ENCODE measurements at regions not wholly inside any gene's neighbourhood (a gene's known extent, or its start where the extent isn't known, plus 50 kb on each side); places are given as distances from the start of the nearest gene placed in this dataset.

GRCh38 chr16:75862098-75862386 lies 135.8 kb upstream of the CPHXL start:
- TF ChIP-seq CHD1 (IDR thresholded peaks at IDR 0.05; ENCODE audit: low read depth, low read length) (no peak), RAD21 (IDR thresholded peaks at IDR 0.05; ENCODE audit: low read length) (no peak), POLR2A (IDR thresholded peaks at IDR 0.05; ENCODE audit: low read depth, low read length) (no peak), ELK1 (IDR thresholded peaks at IDR 0.05; ENCODE audit: borderline replicate concordance, low read depth, low read length) (no peak), SMC3 (IDR thresholded peaks at IDR 0.05; ENCODE audit: low read depth, low read length) (no peak), BHLHE40 (IDR thresholded peaks at IDR 0.05; ENCODE audit: low read depth, low read length) (no peak), FOS (IDR thresholded peaks at IDR 0.05; ENCODE audit: low read depth, low read length) (no peak)
- TF ChIP-seq, protein P1, sequence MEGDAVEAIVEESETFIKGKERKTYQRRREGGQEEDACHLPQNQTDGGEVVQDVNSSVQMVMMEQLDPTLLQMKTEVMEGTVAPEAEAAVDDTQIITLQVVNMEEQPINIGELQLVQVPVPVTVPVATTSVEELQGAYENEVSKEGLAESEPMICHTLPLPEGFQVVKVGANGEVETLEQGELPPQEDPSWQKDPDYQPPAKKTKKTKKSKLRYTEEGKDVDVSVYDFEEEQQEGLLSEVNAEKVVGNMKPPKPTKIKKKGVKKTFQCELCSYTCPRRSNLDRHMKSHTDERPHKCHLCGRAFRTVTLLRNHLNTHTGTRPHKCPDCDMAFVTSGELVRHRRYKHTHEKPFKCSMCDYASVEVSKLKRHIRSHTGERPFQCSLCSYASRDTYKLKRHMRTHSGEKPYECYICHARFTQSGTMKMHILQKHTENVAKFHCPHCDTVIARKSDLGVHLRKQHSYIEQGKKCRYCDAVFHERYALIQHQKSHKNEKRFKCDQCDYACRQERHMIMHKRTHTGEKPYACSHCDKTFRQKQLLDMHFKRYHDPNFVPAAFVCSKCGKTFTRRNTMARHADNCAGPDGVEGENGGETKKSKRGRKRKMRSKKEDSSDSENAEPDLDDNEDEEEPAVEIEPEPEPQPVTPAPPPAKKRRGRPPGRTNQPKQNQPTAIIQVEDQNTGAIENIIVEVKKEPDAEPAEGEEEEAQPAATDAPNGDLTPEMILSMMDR (conservative IDR thresholded peaks at IDR 0.05; ENCODE audit: low read depth, low read length) = no peak

Data from IMR-90 (cell line).